Lower leg skin (tissue), 3 donors: ENCODE measurements at regions not wholly inside any gene's neighbourhood (a gene's known extent, or its start where the extent isn't known, plus 50 kb on each side); places are given as distances from the start of the nearest gene placed in this dataset.

ENCODE experiments used
- POLR2A ChIP-seq, 2 donors: fragments of 450-650 bp; IDR thresholded peaks; one replicate each; pipeline ENCODE4 v1.6.1; 2016 to 2017; ENCODE audit warnings: antibody characterized with exemption in 2 of 2, mild to moderate bottlenecking in 1 of 2, moderate library complexity in 1 of 2
- TF ChIP-seq, protein P1 (sequence below), 3 donors: fragments of 450-650 bp; IDR thresholded peaks; one replicate each; pipeline ENCODE4 v1.5.1; 2016; ENCODE audit warnings: antibody characterized with exemption in 3 of 3, mild to moderate bottlenecking in 3 of 3, moderate library complexity in 2 of 3

DNA sequence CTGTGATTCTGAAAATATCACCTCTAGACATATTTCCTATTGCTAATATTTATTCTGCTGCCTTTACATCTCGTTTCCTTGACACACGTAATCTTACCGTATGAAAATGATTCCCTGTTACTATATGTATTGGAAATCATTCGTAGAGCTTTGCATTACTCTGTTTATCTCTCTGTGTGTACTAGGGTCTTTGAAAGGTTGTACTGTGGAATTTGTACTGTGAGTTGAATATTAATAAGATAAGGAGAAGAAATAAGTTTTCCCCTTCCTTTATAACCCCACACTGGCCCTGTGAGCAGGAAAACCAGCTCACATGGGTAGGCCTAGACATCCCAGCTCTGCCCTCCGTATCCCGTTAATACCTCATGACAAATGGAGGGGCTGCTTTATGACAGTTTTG lies 354.9 kb downstream of the KLF5 start:
- TF ChIP-seq POLR2A (IDR thresholded peaks at IDR 0.05), result no peak
- TF ChIP-seq, protein P1, sequence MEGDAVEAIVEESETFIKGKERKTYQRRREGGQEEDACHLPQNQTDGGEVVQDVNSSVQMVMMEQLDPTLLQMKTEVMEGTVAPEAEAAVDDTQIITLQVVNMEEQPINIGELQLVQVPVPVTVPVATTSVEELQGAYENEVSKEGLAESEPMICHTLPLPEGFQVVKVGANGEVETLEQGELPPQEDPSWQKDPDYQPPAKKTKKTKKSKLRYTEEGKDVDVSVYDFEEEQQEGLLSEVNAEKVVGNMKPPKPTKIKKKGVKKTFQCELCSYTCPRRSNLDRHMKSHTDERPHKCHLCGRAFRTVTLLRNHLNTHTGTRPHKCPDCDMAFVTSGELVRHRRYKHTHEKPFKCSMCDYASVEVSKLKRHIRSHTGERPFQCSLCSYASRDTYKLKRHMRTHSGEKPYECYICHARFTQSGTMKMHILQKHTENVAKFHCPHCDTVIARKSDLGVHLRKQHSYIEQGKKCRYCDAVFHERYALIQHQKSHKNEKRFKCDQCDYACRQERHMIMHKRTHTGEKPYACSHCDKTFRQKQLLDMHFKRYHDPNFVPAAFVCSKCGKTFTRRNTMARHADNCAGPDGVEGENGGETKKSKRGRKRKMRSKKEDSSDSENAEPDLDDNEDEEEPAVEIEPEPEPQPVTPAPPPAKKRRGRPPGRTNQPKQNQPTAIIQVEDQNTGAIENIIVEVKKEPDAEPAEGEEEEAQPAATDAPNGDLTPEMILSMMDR (IDR thresholded peaks at IDR 0.05), result no peak
